ENCODE measurements at regions not wholly inside any gene's neighbourhood (a gene's known extent, or its start where the extent isn't known, plus 50 kb on each side); places are given as distances from the start of the nearest gene placed in this dataset.

DNA sequence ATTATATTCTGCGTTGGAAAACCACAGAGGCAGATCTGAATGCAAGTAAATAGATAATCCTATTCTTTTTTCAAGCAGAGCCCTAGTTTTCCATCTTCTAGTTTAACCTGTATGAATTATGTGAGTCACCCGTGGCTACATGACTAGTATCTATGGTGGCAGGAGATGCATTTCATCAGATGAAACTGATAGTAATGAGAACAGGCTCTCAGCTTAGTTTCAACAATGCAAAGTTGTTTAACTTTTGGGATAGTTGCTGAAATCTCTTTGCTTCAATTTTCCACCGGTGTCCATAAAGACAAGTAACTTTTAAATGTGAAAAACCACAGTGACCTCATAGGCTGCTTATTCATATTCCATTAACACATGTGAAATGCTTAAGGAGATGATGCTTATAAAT, 1317.4 kb upstream of the TENM3 start:
- no peak for TF ChIP-seq EZH2phosphoT487 (IDR thresholded peaks at IDR 0.05; ENCODE audit: low read length)
- TF ChIP-seq CTCF (IDR thresholded peaks at IDR 0.05; ENCODE audit: low read length) = no peak
- no peak for TF ChIP-seq EZH2 (optimal IDR thresholded peaks at IDR 0.05; ENCODE audit: low read depth, low read length)

All from MM.1S (cell line).